Keratinocyte (primary cell): ENCODE measurements at regions not wholly inside any gene's neighbourhood (a gene's known extent, or its start where the extent isn't known, plus 50 kb on each side); places are given as distances from the start of the nearest gene placed in this dataset.

Experiments
- EZH2 ChIP-seq: IDR thresholded peaks from one replicate; pipeline ENCODE4 v1.6.1; 2012; ENCODE audit warnings: inconsistent platforms, mild to moderate bottlenecking, low read length, moderate library complexity
- TF ChIP-seq, protein P1 (sequence below), 3 experiments: IDR thresholded peaks in 1 of 3; conservative IDR thresholded peaks in 1 of 3; optimal IDR thresholded peaks in 1 of 3; 2 replicates in 2 of 3; 3 replicates in 1 of 3; pipeline versions ENCODE3 to v1.5.1; 2011; ENCODE audit warnings: low read length in 3 of 3, mild to moderate bottlenecking in 3 of 3, moderate library complexity in 2 of 3, control low read depth in 1 of 3, inconsistent platforms in 1 of 3; ENCODE audit not compliant: insufficient read depth in 2 of 3; ENCODE audit errors: extremely low read depth in 1 of 3

DNA sequence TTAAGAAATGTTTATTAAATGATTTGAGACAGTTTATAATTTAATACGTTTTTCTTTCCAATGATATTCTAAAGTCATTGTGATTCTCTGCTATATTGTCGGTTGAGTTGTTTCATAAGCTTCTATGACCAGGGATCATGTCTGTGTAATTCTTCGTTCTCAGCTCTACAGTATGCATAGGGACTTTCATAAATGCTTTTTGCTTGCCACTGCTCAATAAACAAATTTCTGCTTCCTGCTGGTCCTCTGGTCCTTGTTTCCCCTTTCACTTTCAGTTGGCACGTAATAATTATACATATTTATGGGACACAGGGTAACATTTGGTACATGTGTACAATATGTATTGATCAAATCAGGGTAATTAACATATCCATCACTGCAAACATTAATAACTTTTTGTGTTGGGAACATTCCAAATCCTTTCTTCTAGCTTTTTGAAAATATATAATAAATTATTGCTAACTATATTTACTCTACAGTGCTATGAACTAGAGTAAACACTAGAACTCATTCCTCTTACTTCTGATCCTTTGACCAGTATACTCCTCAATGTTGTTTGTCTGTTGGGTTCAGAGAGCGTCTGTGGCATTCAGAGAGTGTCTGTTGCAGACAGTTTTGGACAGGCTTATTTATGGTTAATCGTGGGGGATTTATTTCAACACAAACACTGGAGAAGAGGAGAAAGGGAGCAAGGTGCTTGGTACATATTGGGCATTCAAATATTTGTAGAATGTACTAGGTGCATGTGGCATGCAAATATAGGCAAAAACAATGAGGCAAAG is 68.3 kb upstream of the SPANXB1 start:
- TF ChIP-seq, protein P1, sequence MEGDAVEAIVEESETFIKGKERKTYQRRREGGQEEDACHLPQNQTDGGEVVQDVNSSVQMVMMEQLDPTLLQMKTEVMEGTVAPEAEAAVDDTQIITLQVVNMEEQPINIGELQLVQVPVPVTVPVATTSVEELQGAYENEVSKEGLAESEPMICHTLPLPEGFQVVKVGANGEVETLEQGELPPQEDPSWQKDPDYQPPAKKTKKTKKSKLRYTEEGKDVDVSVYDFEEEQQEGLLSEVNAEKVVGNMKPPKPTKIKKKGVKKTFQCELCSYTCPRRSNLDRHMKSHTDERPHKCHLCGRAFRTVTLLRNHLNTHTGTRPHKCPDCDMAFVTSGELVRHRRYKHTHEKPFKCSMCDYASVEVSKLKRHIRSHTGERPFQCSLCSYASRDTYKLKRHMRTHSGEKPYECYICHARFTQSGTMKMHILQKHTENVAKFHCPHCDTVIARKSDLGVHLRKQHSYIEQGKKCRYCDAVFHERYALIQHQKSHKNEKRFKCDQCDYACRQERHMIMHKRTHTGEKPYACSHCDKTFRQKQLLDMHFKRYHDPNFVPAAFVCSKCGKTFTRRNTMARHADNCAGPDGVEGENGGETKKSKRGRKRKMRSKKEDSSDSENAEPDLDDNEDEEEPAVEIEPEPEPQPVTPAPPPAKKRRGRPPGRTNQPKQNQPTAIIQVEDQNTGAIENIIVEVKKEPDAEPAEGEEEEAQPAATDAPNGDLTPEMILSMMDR (optimal IDR thresholded peaks at IDR 0.05 in 1 of 3, IDR thresholded peaks at IDR 0.05 in 1 of 3, conservative IDR thresholded peaks at IDR 0.05 in 1 of 3; ENCODE audit: extremely low read depth in 1 of 3, insufficient read depth in 2 of 3, low read length in 3 of 3): no peak
- no peak for TF ChIP-seq EZH2
